Testis (tissue), 2 donors: ENCODE measurements at regions not wholly inside any gene's neighbourhood (a gene's known extent, or its start where the extent isn't known, plus 50 kb on each side); places are given as distances from the start of the nearest gene placed in this dataset.

ENCODE experiments used
- POLR2A ChIP-seq: fragments of 450-650 bp; IDR thresholded peaks from one replicate; pipeline ENCODE4 v1.6.1; 2017; ENCODE audit warnings: antibody characterized with exemption, mild to moderate bottlenecking, moderate library complexity
- TF ChIP-seq, protein P1 (sequence below), 3 experiments: fragments of 450-650 bp in 2 of 3; fragments of 200-600 bp in 1 of 3; sonication (generic) in 1 of 3; IDR thresholded peaks; one replicate each; pipeline ENCODE4 v1.5.1; 2016 to 2019; ENCODE audit warnings: antibody characterized with exemption in 3 of 3, mild to moderate bottlenecking in 2 of 3, moderate library complexity in 1 of 3

GRCh38 chr1:219308367-219308766, 134.7 kb downstream of the LYPLAL1 start:
- TF ChIP-seq, protein P1, sequence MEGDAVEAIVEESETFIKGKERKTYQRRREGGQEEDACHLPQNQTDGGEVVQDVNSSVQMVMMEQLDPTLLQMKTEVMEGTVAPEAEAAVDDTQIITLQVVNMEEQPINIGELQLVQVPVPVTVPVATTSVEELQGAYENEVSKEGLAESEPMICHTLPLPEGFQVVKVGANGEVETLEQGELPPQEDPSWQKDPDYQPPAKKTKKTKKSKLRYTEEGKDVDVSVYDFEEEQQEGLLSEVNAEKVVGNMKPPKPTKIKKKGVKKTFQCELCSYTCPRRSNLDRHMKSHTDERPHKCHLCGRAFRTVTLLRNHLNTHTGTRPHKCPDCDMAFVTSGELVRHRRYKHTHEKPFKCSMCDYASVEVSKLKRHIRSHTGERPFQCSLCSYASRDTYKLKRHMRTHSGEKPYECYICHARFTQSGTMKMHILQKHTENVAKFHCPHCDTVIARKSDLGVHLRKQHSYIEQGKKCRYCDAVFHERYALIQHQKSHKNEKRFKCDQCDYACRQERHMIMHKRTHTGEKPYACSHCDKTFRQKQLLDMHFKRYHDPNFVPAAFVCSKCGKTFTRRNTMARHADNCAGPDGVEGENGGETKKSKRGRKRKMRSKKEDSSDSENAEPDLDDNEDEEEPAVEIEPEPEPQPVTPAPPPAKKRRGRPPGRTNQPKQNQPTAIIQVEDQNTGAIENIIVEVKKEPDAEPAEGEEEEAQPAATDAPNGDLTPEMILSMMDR (IDR thresholded peaks at IDR 0.05): no peak
- TF ChIP-seq POLR2A: no peak
